ENCODE measurements at regions not wholly inside any gene's neighbourhood (a gene's known extent, or its start where the extent isn't known, plus 50 kb on each side); places are given as distances from the start of the nearest gene placed in this dataset.

DNA sequence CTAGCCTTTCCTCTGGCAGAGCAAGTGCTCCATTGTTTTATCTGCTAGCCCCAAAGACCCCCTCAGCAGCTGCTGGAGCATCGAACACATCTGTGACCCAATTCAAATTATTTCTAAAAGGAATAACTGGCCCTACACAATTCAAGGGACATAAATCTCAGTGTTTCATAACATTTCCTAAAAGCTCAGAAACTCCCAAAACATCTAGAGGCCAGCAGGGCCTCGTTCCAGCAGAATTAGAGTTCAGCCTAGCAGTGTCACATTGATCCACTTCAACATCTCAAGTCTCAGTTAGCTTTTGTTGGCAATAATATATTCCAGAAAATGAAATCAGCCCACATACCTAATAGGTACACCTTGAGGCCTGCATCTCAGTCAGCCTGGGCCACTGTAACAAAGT, 179.1 kb downstream of the ETAA1 start:
- in situ Hi-C loops (cut with HindIII; ENCODE audit: extremely low pct_ligation_motif_present, low pct_unique_long_range_greater_than_20kb) = no loop called here
- 5% methylated on average over 2 of the region's 2 CpGs for WGBS (ENCODE audit: low lambda C conversion rate)
- no TSS peak for BruUV-seq (replicated peaks)
- FAIRE-seq (no peak), ATAC-seq (no peak), DNase-seq (ENCODE audit: low spot score) (no peak)
- Histone ChIP-seq H2AFZ (ENCODE audit: low read length) (no peak overlapping the region), H3K27me3 (ENCODE audit: control insufficient read depth in 1 of 2, insufficient read depth in 2 of 2, low read length in 2 of 2) (no peaks in the 10 kb centered on the region), H3K4me3 (replicated peaks in 1 of 3; ENCODE audit: insufficient read depth in 1 of 3, low read depth in 2 of 3, low read length in 3 of 3) (no peak overlapping the region), H3K79me2 (ENCODE audit: insufficient read depth, low read length) (no peaks in the 10 kb centered on the region), H4K20me1 (ENCODE audit: insufficient read depth, low read length) (no peaks in the 10 kb centered on the region), H3K9me3 (ENCODE audit: low read length) (peaks cover 90% of the 10 kb centered on the region), H3K9ac (ENCODE audit: insufficient read depth, low read depth, low read length) (no peak overlapping the region), H3K27ac (ENCODE audit: extremely low read length, insufficient read depth, low read length) (no peak overlapping the region), H3K36me3 (replicated peaks in 1 of 2; ENCODE audit: control insufficient read depth in 1 of 2, insufficient read depth in 2 of 2, low read length in 2 of 2) (no peaks in the 10 kb centered on the region), H3K4me2 (ENCODE audit: low read depth, low read length) (no peak overlapping the region), H3K4me1 (ENCODE audit: insufficient read depth, low read length) (no peaks in the 10 kb centered on the region)
- POLR2A ChIA-PET = no interaction called here
- TF ChIP-seq NPAS2 (CRISPR knock-in tag; IDR thresholded peaks at IDR 0.05; ENCODE audit: borderline replicate concordance) = no peak
- no peak for TF ChIP-seq ZNF556 (CRISPR knock-in tag; IDR thresholded peaks at IDR 0.05; ENCODE audit: borderline replicate concordance)
- no peak for TF ChIP-seq CAMTA2 (CRISPR knock-in tag; IDR thresholded peaks at IDR 0.05; ENCODE audit: borderline replicate concordance)
- TF ChIP-seq, protein P1, sequence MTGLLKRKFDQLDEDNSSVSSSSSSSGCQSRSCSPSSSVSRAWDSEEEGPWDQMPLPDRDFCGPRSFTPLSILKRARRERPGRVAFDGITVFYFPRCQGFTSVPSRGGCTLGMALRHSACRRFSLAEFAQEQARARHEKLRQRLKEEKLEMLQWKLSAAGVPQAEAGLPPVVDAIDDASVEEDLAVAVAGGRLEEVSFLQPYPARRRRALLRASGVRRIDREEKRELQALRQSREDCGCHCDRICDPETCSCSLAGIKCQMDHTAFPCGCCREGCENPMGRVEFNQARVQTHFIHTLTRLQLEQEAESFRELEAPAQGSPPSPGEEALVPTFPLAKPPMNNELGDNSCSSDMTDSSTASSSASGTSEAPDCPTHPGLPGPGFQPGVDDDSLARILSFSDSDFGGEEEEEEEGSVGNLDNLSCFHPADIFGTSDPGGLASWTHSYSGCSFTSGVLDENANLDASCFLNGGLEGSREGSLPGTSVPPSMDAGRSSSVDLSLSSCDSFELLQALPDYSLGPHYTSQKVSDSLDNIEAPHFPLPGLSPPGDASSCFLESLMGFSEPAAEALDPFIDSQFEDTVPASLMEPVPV (CRISPR knock-in tag; IDR thresholded peaks at IDR 0.05) = no peak
- no peak for TF ChIP-seq ZSCAN29 (CRISPR knock-in tag; conservative IDR thresholded peaks at IDR 0.05)
- TF ChIP-seq ZNF44 (CRISPR knock-in tag; IDR thresholded peaks at IDR 0.05) = no peak
- TF ChIP-seq POLR2AphosphoS5 (IDR thresholded peaks at IDR 0.05; ENCODE audit: low read depth, low read length) = no peak
- TF ChIP-seq ZNF792 (CRISPR knock-in tag; IDR thresholded peaks at IDR 0.05) = no peak
- no peak for TF ChIP-seq SYNCRIP (IDR thresholded peaks at IDR 0.05; ENCODE audit: insufficient read depth, low read depth, low read length)
- TF ChIP-seq TOE1 (CRISPR knock-in tag; IDR thresholded peaks at IDR 0.05) = no peak
- TF ChIP-seq, protein P2, sequence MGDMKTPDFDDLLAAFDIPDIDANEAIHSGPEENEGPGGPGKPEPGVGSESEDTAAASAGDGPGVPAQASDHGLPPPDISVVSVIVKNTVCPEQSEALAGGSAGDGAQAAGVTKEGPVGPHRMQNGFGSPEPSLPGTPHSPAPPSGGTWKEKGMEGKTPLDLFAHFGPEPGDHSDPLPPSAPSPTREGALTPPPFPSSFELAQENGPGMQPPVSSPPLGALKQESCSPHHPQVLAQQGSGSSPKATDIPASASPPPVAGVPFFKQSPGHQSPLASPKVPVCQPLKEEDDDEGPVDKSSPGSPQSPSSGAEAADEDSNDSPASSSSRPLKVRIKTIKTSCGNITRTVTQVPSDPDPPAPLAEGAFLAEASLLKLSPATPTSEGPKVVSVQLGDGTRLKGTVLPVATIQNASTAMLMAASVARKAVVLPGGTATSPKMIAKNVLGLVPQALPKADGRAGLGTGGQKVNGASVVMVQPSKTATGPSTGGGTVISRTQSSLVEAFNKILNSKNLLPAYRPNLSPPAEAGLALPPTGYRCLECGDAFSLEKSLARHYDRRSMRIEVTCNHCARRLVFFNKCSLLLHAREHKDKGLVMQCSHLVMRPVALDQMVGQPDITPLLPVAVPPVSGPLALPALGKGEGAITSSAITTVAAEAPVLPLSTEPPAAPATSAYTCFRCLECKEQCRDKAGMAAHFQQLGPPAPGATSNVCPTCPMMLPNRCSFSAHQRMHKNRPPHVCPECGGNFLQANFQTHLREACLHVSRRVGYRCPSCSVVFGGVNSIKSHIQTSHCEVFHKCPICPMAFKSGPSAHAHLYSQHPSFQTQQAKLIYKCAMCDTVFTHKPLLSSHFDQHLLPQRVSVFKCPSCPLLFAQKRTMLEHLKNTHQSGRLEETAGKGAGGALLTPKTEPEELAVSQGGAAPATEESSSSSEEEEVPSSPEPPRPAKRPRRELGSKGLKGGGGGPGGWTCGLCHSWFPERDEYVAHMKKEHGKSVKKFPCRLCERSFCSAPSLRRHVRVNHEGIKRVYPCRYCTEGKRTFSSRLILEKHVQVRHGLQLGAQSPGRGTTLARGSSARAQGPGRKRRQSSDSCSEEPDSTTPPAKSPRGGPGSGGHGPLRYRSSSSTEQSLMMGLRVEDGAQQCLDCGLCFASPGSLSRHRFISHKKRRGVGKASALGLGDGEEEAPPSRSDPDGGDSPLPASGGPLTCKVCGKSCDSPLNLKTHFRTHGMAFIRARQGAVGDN (CRISPR knock-in tag; IDR thresholded peaks at IDR 0.05) = no peak
- no peak for TF ChIP-seq ZNF274 (CRISPR knock-in tag; IDR thresholded peaks at IDR 0.05)
- no peak for TF ChIP-seq RAD51 (IDR thresholded peaks at IDR 0.05; ENCODE audit: borderline replicate concordance)
- TF ChIP-seq, protein P3, sequence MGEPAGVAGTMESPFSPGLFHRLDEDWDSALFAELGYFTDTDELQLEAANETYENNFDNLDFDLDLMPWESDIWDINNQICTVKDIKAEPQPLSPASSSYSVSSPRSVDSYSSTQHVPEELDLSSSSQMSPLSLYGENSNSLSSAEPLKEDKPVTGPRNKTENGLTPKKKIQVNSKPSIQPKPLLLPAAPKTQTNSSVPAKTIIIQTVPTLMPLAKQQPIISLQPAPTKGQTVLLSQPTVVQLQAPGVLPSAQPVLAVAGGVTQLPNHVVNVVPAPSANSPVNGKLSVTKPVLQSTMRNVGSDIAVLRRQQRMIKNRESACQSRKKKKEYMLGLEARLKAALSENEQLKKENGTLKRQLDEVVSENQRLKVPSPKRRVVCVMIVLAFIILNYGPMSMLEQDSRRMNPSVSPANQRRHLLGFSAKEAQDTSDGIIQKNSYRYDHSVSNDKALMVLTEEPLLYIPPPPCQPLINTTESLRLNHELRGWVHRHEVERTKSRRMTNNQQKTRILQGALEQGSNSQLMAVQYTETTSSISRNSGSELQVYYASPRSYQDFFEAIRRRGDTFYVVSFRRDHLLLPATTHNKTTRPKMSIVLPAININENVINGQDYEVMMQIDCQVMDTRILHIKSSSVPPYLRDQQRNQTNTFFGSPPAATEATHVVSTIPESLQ (CRISPR knock-in tag; conservative IDR thresholded peaks at IDR 0.05) = no peak
- intact Hi-C loops (cut with micrococcal nuclease; ENCODE audit: unreplicated experiment) = no loop called here
- CTCF ChIA-PET (ENCODE audit: low intra/inter-chr PET ratio, low total read pairs) = no interaction called here
